ENCODE measurements at regions not wholly inside any gene's neighbourhood (a gene's known extent, or its start where the extent isn't known, plus 50 kb on each side); places are given as distances from the start of the nearest gene placed in this dataset.

DNA sequence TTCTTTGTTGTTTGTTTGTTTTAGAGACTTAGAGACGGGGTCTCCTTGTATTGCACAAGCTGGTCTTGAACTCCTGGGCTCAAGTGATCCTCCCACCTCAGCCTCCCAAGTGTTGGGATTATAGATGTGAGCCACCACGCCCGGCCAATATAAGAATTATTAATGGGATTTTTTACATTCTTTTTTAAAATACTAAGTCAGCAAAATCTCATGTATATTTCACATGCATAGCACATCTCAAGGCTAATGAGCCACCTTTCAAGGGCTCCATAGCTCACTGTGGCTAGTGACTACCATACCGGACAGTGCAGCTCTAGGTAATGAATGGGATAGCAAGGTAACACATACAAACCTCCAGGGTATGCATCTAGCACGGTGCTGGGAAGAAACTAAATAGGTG is 361.4 kb downstream of the SAMD5 start:
- DNase-seq = no peak

GRCh38 chr6:147870506-147871110 is 362.1 kb downstream of the SAMD5 start:
- no peak for DNase-seq

- DNase-seq = no peak
Measured at GRCh38 chr6:147872002-147872401, 363.5 kb downstream of the SAMD5 start.

DNA sequence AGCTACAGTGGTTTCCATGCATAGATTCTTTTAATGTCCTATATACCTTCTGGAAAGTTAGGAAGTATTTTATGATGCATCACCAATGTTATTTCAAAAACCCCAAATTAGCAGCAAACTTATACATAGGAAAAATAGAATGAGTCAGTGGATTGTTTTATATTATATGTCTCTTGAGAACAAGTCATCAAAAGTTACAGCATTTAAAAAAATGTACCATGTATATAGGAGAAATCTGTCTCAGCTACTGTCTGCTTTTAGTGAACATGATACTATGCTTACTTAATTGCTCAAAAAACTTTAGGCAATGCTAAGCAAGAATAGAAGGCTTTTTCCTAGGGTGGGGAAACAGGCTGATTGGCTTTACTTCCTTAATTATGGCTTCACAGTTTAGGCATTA is 365.3 kb downstream of the SAMD5 start:
- no peak for DNase-seq

- no peak for DNase-seq
Measured at GRCh38 chr6:147874322-147874721, 365.8 kb downstream of the SAMD5 start.

DNA sequence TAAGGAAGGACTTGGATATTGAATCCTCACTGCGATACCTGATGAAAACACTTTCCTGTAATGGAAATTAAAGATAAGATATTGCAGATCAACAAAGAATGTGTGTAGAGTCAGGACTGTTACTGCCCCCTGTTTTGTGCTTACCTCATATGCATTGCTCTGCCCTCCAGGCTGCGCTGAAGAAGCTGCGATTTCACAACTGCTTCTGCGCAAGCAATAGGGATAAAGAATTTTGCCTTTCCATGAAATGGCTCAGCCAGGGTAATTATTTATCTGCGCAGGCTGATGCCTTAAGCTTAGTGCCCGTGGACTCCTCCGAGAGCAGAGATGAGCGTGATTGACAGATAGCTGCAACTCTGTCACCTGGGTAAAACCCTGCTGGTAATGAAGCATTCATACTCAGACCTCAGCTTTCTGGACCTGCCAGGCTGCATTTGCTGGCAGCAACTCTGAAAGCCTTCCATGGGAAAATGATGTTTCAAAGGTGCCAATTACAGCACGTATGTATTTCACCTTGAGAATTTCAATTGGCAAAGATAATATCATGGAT is 370.6 kb downstream of the SAMD5 start:
- DNase-seq = no peak

DNA sequence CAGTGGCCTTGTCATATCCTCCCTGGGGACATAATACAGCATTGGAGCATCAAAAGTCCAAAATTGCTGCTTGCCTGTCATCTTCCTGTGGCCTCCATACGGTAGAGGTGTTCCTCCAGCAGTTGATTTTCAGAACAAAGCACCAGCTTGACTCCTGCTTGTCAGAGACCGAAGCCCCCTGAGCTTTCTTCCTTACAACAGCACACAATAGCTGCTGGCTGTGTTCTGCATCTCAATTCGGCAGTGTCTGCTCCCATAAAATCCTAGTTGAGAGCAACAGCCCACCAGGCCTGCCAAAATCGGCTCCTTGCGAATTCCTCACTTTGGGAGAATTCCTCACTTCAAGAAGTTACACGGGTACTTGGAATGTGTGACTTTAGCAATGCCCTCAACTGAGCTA is 372.9 kb downstream of the SAMD5 start:
- DNase-seq = no peak

- DNase-seq = no peak
Measured at GRCh38 chr6:147888374-147888773, 379.9 kb downstream of the SAMD5 start.

- no peak for DNase-seq
Measured at GRCh38 chr6:147891671-147892070, 383.2 kb downstream of the SAMD5 start.

DNA sequence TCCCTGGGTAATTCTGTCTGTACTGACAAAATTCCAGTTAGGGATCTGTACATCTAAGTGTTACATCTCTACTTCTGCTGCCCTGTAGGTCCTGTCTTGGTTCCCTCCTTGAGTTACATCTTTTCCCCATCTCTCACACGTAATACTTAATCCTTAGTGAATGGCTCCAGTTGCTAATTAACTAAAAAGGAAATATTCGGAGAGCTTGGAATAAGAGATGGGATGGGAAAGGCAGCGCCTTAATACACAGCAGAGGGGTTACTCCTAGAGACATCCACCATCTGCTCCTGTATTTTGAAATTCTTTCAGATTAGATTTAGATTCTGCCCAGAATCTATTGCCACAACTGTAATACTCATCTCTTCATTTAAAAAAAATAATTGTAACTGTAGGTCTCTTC is 384.0 kb downstream of the SAMD5 start:
- DNase-seq = no peak

DNA sequence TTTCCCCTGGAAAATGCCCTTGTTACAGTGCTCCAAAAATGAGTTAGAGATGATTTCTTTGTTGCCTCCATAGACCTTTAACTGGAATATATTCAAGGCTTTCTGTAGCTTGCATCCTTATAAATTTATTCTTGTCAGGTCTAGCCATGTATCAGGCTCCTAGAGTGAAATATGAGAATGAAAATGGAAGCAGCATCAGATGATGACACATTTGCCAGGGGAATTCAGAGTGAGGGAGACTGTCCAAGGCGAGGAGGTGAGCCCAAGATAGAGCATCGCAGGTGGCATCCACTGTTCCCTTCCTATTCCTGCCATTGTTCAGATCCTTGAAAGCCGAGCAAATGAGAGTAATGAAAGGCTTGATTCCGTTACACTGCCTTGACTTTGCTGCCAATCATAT is 386.8 kb downstream of the SAMD5 start:
- no peak for DNase-seq

- no peak for DNase-seq
Measured at GRCh38 chr6:147900247-147900830, 391.8 kb downstream of the SAMD5 start.

DNA sequence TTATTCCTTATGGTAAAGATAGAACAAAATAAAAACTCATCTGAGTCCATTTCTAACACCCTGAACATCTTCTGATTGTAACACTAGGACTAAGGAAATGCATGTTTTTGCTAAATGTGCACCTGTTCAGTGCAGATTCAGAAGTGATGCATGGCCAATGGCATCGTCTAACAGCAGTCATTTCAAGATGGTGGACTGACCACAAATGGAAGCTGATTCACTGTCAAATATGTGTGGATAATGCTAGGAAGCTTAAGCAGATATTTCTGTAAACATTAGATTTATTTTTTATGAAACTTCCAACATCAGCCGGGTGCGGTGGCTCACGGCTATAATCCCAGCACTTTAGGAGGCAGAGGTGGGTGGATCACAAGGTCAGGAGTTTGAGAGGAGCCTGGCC is 394.8 kb downstream of the SAMD5 start:
- no peak for DNase-seq

- DNase-seq = no peak
Measured at GRCh38 chr6:147903931-147904330, 395.4 kb downstream of the SAMD5 start.

- DNase-seq = no peak
Measured at GRCh38 chr6:147904416-147904815, 395.9 kb downstream of the SAMD5 start.

GRCh38 chr6:147905711-147906110 is 397.2 kb downstream of the SAMD5 start:
- DNase-seq = no peak

DNA sequence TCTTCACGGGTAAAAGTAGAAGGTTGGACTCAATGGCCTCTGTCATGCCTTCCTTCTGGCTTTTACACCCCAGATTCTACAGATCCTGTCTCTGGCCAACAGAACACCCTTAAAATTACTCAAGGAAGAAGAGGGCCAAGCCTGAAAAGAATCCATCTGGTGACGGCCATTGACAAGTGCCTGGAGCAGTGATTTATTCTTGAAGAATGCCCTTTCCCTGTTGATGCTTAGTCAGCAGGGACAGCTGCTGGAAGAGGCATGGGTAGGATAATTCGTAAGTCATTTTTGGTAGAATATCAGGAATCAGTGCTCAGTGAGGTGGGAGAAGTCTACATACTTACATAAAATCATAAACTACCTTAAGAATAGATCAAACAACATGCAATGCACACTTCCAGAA is 397.9 kb downstream of the SAMD5 start:
- DNase-seq = no peak

DNA sequence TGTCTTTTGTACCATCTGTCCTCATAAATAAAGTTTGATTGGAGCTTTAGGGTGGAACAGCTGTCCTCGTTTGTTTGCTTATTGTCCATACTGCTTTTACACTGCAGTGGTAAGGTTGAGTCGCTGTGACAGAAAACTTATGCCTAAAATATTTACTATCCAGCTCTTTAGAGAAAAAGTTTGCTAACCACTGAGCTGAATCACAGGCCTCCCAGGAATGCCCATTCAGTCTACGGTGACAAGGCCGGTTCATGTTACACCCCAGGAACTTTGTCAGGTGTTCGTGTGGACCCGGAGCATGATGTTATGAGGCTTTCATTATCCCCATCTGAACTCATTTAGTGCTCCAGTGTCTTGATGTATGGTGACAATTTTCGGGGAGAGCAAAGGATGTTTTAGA is 401.1 kb downstream of the SAMD5 start:
- no peak for DNase-seq

GRCh38 chr6:147910281-147910680 is 401.8 kb downstream of the SAMD5 start:
- DNase-seq = no peak

GRCh38 chr6:147911057-147911456 is 402.6 kb downstream of the SAMD5 start:
- no peak for DNase-seq

DNA sequence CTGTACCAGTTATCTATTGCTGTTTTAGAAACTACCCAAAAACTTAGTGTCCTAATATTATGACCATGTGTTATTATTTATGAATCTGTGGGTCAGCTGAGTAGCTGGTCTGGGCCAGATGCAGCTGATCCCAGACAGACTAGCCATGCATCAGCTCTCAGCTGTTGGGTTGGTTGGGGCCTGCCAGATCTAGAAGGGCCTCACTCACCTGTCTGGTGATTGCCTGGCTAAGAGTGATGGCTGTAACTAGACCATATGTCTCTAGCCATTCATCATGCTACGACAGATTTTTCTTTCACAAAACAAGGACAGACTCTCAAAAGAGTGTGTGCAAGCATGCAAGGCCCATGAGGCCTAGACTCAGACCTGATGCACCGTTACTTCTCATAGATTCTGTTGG is 403.2 kb downstream of the SAMD5 start:
- DNase-seq = no peak

DNA sequence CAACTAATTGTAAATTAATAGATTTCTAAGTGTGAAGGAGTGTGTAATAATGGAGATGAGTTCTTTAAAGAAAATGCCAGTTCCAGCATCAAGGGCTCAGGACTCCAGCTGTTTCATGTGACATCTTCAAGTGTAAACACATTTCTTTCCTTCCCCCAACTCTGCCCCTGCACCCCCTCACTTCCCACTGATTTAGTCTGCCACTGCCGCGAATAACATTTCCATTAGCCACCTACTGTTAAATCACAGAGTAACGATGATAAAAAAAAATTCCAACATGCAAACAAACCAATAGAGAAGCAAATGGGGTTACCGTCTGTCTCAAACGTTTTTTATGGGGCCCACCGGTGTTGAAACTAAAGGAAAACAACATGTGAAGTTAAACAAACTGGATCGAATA is 414.3 kb downstream of the SAMD5 start:
- DNase-seq = no peak

- DNase-seq = no peak
Measured at GRCh38 chr6:147924598-147924997, 416.1 kb downstream of the SAMD5 start.

DNA sequence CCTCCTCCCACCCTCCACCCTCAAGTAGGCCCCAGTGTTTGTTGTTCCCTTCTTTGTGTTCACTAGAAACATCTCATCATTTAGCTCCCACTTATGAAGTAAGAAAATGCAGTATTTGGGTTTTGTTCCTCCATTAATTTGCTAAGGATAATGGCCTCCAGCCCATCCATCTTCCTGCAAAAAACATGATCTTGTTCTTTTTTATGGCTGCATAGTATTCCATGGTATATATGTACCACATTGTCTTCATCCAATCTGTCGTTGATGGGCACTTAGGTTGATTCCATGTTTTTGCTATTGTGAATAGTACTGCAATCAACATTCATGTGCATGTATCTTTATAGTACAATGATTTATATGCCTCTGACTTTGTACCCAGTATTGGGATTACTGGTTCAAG is 416.8 kb upstream of the SASH1 start:
- DNase-seq = no peak

DNA sequence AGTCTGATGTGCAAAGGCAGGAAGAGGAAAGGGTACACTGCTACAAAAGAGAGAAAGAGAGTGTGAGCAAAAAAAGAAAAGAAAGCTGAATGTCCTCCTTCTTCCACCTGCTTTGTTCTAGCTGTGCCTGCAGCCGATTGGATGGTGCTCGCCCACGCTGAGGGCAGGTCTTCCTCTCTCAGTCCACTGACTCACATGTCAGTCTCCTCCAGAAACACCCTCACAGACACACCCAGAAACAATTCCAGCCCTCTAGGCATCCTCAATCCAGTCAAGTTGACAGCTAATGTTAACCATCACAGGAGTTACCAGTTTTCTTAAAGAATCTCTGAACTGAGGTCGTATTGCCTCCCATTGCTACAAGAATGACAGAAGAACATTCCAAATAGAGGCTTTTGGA is 411.9 kb upstream of the SASH1 start:
- DNase-seq = no peak

Data from CD4-positive, alpha-beta T cell treated with Interleukin-15 for 1 hour (primary cell).